Stimulated activated CD8-positive, alpha-beta memory T cell treated with anti-CD3 and anti-CD28 coated beads, Interleukin-12 subunit alpha, Interleukin-12 subunit beta, amount 100 ng/mL, for 1 hour (primary cell): ENCODE measurements at regions not wholly inside any gene's neighbourhood (a gene's known extent, or its start where the extent isn't known, plus 50 kb on each side); places are given as distances from the start of the nearest gene placed in this dataset.
"Not testable (repeated sequence)": the region's sequence is repeated elsewhere in the genome, so short reads cannot be mapped to it uniquely, and the experiment has no call there.

Experiments
- DNase-seq: peaks from one replicate; pipeline ENCODE4 v3.0.0-alpha.2; 2020; ENCODE audit warnings: low read depth

DNA sequence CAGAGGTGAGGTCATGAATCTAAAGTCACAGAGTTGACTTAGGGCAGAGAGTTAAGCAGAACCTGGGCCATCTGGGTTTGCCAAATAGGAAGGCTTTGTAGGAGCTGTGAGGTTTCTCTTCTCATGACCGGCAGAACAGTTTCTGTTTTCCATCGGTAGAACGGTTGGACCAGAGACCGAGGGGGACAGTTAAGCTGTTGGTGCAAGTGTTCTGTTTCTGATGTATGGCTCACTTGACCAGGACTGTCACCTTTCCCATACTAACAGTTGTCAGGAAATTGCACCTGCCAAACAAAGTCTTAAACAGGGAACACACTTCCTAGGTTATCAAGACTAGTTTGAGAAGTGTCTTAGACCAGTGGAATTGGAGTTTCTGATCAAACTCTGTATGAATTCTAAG, 158.3 kb downstream of the PDCD6IP start:
- DNase-seq: no peak

DNA sequence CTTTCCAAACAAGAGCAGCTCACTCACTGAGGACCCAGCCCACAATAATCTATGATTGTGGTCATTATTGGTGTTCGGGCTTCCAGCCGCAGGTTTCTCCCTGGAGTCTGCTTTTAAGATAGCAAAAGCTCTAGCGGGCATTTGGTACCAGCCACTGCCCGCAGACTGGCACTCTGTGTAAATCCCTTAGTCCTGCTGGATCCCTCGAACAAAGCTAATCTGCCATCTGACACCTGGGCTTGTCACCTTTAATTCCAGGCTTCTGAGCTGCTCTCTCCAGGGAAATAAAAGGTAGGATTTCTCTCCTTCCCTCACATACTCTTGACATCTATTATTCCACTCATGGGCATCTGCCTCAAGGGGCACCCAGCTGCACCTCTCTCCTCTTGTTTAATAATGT, 158.7 kb downstream of the PDCD6IP start:
- no peak for DNase-seq

DNA sequence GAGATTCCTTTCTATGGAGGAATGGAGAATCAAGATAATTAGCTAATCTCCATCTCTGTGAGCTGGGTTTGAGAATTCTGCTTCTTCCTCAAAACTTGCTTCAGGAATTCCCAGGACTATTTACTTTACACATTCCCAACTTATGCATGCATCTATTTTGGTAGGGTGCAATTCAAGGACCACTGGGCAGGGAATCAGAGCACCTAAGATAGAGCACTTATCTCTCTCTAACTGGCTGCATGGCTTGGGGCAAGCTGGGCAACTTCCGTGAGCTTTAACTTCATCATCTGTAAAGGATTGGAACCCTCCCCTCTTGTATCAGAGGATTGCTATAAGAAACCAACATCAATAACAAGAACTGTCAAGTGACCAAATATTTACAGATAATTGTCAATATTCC, 160.2 kb downstream of the PDCD6IP start:
- DNase-seq: no peak

DNA sequence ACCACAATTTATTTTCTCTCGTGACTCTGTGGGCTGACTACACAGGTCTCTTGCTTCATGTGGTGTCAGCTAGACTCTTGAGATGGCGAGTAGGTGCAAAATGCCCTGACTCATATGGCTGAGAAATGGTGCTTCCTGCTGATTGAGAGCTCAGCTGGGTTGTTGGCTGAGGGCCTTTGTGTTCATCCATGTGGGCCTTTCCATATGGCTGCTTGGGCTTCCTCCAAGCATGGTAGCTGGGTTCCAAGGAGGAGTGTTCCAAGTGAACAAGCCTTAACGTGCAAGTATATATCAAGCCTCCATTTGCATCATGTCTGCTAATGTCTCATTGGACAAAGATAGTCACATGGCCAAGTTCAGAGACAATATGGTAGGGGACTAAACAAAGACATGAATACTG, 164.0 kb downstream of the PDCD6IP start:
- no peak for DNase-seq

DNA sequence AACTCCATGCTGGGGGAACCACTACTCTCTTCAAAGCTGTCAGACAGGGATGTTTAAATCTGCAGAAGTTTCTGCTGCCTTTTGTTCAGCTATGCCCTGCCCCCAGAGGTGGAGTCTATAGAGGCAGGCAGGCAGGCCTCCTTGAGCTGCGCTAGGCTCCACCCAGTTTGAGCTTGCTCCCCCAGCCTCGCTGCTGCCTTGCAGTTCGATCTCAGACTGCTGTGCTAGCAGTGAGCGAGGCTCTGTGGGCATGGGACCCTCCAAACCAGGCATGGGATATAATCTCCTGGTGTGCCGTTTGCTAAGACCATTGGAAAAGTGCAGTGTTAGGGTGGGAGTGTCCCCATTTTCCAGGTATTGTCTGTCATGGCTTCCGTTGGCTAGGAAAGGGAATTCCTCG, 171.8 kb downstream of the PDCD6IP start:
- DNase-seq: not testable (repeated sequence)

DNA sequence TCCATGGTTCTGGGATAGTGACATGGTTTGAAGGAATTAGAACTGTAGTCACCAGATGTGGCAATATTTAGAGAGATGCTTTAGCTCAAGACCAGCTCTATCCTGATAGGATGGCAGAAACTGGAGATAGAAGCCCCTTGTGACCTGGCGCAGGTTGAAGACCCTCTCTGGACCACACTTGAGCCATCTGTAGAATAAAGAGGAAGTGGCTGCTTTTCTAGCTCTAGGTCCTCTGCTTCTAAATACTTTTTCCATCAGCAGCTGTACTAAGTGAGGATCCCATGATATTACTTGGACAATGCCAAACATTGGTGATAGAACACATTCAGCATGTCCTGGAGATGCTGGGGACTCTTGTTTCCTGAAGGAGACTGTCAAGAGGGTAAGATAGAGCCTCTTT, 172.6 kb downstream of the PDCD6IP start:
- no peak for DNase-seq

DNA sequence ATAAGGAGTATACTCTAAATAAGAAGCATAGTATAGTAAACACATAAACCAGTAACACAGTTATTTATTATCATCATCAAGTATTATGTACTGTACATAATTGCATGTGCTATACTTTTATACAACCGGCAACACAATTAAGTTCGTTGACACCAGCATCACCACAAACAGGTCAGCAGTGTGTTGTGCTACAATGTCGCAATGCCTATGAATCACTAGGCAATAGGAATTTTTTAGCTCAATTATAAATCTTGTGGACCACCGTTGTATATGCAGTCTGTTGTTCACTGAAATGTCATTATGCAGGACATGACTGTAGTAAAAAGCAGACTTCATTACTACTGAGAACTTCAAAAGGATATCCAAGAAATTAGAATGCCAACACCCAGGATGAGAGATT, 177.0 kb downstream of the PDCD6IP start:
- no peak for DNase-seq

DNA sequence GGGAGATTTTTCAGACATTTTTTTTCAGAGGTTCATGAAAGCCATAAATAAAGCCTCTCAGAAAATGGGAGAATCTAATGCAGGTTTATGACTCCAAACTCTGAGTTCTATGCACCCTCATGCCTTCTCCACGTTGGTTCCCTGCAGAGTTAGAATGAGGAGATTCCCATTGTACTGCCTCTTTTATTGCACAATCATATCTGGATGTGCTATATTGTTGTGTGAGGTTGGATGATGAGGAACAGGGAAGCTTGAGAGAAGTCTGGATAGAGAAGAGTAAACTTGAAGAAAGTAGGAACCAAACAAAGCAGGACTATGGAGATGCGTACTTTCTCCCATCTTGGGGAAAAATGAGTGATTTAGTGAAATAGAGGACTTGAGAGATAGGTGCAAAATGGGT, 178.8 kb downstream of the PDCD6IP start:
- DNase-seq: no peak

DNA sequence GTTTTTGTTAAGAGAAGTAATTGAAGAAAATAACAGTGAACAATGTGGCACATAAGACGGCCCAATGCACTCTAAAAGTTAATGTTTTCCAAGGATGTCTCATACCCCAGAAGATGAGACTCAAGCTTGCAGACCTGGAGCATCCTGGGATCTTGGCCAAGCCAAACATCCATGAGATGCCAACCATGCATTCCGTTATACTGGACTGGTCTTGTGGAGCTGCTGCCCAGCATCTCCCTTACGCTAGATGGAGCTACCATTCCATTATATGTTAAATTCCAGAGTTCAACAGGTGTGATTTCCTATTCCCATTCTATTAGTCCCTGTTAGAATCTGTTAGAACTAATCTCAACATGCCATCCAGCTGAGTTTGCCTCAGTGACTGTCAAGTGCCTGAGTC, 181.8 kb downstream of the PDCD6IP start:
- DNase-seq: no peak

DNA sequence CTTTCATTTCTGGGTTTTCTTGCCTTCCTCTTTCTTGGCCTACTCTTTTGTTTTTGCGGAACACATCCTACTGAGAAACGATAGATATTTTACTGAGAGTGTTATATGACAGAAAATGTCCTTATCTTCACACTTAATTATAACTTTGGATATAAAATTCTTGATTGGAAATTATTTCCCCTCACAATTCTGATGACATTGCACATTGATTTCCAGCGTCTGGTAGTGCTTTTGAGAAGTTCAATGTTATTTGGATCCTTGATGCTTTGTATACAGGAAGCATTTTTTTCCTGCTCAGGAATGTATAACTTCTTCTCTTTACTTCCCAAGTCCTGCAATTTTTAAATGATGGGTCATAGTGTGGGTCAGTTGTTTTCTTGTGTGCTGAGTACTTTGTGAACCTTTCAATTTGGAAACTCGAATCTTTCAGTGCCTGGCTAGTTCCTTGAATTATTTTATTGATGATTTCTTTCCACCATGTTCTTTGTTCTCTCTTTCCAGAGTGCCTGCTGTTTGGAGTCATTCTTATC, 183.9 kb downstream of the PDCD6IP start:
- no peak for DNase-seq

DNA sequence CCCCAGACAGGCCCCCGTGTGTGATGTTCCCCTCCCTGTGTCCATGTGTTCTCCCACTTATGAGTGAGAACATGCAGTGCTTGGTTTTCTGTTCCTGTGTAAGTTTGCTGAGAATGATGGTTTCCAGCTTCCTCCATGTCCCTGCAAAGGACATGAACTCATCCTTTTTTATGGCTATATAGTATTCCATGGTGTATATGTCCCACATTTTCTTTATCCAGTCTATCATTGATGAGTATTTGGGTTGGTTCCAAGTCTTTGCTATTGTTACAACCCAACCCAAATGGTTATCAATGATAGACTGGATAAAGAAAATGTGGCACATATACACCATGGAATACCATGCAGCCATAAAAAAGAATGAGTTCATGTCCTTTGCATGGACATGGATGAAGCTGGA, 184.5 kb downstream of the PDCD6IP start:
- DNase-seq: not testable (repeated sequence)

DNA sequence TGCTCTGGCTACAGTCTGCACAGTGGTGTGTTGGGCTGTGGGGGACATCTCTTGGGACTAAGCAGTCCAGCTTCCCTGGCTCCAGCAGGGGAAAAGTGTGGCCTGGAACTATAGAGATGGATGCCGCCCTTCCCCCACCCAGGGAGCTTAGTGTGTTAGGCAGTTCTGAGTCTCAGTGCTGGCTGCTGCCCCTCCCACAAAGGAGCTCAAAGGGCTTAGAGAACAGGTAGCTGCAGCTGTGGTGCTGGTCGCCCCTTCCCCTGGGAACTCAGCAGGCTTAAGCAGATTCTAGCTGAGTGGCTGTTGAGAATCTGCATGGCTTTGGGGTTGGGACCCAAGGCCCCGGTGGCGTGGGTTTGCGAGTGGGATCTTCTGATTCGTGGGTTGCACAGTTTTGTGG, 190.8 kb downstream of the PDCD6IP start:
- DNase-seq: no peak

DNA sequence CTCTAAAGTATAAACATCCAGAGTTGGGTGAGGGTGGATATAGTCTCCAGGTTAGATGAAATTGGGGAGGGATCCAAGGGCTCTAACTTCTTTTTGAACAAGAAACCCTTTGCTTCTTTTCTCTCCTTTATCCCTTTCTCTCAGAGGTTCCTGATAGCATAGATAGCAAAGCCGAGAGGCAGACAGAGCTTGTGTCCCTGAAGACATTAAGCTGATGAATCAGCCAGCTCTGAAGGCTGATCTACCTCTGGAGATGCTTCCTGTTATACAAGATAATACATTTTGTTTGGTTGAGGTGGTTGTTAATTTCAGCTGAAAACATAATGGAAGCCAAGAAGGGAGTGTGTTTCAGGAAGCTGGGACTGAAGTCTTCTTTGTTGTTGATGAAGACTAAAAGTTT, 193.2 kb downstream of the PDCD6IP start:
- DNase-seq: no peak

DNA sequence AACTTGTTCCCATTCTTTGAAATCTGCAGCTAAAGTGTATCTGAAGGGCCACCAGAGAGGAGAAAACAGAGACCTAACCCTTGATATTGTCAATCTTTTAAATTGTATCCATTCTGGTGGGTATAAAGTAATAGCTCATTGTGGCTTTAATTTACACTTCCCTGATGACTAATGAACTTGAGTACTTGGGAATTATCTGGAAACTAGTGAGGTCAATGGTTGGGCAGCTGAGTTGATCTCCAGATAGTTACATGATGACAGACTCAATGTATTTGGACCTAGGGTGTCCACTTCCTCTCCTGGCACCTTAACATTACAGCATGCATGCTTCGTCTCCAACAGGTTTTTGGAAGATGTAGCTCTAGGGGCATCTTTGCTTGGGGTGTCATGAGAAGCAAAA, 195.2 kb downstream of the PDCD6IP start:
- DNase-seq: no peak

DNA sequence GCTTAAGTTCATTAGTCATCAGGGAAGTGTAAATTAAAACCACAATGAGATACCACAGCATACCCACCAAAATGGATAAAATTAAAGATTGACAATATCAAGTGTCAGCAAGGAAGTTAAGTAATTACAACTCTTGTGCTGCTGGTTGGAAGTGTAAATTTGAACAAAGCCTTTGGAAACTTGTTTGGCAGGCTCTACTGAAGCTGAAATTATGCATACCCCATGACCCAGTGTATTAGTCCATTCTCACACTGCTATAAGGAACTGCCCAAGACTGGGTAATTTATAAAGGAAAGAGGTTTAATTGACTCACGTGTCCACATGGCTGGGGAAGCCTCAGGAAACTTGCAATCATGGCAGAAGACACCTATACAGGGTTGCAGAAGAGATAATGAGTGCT, 196.1 kb downstream of the PDCD6IP start:
- DNase-seq: no peak

DNA sequence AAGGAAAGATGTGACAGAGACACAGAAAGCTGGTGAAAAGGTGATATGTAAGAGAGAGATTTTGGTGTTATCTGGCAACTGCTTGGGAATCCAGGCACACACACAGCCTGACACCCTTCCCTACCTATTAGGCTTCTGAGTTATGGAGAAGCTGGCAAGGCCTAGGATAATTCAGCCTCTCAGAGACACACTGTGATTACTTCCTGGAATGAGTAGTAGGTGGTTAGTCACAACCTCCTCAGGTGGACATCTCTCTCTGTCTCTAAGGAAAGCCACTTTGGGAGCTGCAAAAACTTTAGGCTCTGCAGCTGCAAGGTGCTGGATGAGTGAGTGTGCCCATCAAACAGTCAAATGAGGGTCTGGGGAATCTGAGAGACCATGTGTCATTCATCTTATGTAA, 201.9 kb downstream of the PDCD6IP start:
- no peak for DNase-seq

DNA sequence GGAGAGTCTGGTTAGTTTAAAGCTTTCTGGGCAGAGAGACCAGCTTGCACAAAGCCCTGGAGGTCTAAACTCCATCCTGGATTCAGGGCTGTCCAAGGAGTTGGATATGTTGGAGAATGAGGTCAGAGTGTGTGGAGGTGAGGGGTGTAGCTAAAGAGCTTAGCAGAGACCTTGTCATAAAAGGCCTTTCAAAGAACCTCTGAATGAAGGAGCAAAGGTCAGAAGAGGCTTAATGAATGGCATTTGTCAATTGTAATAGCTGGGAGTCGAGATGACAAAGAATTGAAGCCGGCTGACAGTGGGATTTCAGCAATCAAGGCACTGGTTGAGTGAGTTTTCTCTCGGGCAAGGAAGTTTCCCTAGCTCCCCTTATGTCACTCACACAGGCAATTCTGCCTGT, 202.6 kb downstream of the PDCD6IP start:
- DNase-seq: no peak

DNA sequence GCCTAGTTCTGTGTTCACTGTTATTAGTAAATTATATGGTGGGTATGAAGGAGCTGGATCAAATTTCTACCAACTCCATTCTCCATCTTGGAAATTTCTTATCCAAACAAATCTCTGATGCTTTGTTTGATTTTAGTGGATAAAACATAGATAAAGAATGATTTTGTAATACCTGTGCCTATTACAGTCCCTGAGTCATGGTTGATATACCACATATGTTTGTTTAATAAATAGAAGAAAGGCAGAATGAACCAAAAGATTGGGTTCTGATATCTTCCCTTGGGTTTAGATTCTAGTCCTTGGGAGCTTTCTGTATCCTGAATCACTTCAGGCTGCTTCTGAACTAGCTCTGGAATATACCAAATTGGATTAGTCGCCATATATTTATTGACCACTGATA, 203.6 kb downstream of the PDCD6IP start:
- DNase-seq: no peak

DNA sequence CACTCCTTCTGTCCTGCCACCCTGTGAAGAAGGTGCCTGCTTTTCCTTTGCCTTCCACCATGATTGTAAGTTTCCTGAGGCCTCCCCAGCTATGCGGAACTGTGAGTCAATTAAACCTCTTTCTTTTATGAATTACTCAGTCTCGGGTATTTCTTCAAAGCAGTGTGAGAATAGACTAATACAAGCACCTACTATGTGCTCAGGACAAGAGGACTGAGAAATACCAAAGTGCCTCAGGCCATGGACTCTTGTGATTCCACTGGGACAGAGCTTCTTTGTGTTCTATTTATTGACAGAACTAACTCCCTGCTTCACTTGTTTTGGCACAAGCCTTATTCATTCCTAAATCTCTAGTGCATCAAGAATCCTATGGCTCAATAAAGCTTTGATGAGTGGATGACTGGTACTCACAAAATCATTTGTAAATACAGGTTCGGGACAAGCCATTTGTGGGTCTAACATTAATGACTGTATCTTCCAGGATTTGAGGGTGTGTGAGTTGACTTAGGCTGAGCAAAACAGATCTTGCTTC, 204.2 kb downstream of the PDCD6IP start:
- DNase-seq: no peak

DNA sequence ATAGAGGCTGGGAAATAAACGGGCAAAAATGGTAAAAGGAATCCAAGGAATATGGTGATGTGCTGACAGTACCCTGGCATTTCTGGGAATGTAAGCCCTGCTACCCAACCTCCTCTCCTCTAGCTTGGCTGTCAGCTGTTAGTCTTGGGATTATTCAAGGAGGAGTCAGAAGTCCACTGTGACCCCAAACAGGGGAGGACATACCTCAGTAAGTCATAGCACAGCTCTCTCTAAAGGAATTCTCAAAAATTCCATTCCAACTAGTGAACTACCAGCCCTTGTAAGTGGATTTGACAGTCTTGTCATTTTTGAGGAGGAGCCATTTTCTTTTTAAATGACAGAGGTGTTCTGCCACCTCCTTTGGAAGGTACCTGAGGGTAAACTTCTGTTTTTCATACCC, 207.5 kb downstream of the PDCD6IP start:
- DNase-seq: no peak

DNA sequence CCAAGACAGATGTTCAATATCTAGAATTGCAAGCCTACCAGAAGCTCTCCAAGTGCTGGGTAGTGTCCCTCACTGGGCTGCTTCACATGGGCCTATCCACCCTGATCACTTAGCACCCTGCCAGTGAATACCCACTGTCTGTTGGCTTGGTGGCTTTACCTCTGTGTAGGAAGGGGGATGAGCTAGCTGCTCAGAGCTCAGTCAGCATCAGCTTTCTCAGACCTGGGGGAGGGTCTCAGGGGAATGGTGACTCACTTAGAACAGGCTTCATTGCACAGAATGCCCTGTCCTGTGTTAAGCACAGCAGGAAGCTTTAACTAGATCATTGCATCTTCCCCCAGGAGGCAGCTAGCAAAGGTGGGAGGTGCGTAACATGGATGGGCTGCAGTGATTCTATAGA, 209.8 kb downstream of the PDCD6IP start:
- no peak for DNase-seq

DNA sequence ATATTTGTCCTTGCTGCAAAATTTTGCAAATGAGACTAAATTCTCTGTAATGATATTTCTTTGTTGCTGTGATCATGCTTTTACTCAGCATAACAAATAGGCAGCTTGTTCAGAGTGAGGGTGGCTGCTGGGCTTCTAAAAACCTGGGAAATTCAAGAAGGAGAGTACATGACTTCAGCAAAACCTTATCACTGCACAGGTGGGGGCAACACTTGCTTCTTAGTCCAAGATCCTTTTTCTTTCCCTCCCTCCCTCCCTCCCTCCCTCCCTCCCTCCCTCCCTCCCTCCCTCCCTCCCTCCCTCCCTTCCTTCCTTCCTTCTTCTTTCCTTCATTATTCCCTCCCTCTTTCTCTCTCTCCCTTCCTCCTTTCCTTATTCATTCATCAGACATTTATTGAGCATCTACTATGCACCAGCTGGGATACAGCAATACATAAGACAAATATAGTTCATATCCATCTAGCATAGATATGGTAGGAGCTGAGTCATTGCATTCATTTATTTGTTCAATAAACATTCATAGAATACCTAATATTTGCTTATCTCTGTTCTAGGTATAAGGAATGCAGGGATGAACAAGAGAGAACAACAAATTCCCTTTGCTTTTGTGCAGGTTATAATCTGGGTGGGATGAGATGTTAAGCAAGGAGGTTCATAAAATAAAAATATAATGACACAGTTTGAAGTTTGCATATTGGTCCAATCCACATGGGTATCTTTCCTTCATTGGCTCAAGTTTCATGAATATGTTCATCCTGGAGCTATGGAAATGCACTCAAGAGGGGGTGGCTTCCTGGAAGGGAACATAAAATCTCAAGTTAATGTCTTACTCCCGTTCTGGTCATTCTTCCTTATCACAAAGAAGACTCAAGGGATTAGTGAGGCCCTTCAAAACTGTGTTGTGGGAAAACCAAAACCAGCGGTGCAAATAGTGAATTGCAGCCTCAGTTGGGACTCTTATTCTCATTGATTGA, 210.7 kb downstream of the PDCD6IP start:
- no peak for DNase-seq
